ENCODE measurements at regions not wholly inside any gene's neighbourhood (a gene's known extent, or its start where the extent isn't known, plus 50 kb on each side); places are given as distances from the start of the nearest gene placed in this dataset.

GRCh38 chr6:41487860-41488432, 58.2 kb upstream of the FOXP4 start:
- no peak for DNase-seq
- ATAC-seq, result no peak
- Mint-ChIP-seq H3K4me1 (ENCODE audit: low read depth) (no peaks in the 10 kb centered on the region), H3K27me3 (ENCODE audit: low read depth) (peaks cover 39% of the 10 kb centered on the region), H3K36me3 (ENCODE audit: low read depth) (no peaks in the 10 kb centered on the region), H3K9me3 (ENCODE audit: insufficient read depth) (no peaks in the 10 kb centered on the region), H3K4me3 (no peak overlapping the region), H3K27ac (no peak overlapping the region)
- POLR2A ChIA-PET, result no interaction called here
- CTCF ChIA-PET, result interaction anchor here (1.1 kb wide), 1 partner anchor 21 kb away, joined by 3 read pairs; no protein-coding TSS in a partner anchor

- Mint-ChIP-seq H3K4me3 (no peak overlapping the region), H3K9me3 (ENCODE audit: insufficient read depth) (no peaks in the 10 kb centered on the region), H3K27ac (no peak overlapping the region), H3K27me3 (ENCODE audit: low read depth) (peaks cover 39% of the 10 kb centered on the region), H3K4me1 (ENCODE audit: low read depth) (no peaks in the 10 kb centered on the region), H3K36me3 (ENCODE audit: low read depth) (no peaks in the 10 kb centered on the region)
- ChIA-PET POLR2A (no interaction called here), CTCF (no interaction called here)
- DNase-seq (no peak), ATAC-seq (no peak)
Measured at GRCh38 chr6:41488433-41489119, 57.6 kb upstream of the FOXP4 start.

- CTCF ChIA-PET, result no interaction called here
- H3K27me3 Mint-ChIP-seq (ENCODE audit: low read depth), result peaks cover 43% of the 10 kb centered on the region
- no peak for ATAC-seq
Measured at GRCh38 chr6:41489120-41489851, 56.9 kb upstream of the FOXP4 start.

GRCh38 chr6:41492261-41492891, 53.8 kb upstream of the FOXP4 start:
- ChIA-PET POLR2A (no interaction called here), CTCF (no interaction called here)
- Mint-ChIP-seq H3K4me3 (no peak overlapping the region), H3K27me3 (ENCODE audit: low read depth) (peaks cover 46% of the 10 kb centered on the region), H3K27ac (no peak overlapping the region), H3K36me3 (ENCODE audit: low read depth) (no peaks in the 10 kb centered on the region), H3K4me1 (ENCODE audit: low read depth) (no peaks in the 10 kb centered on the region), H3K9me3 (ENCODE audit: insufficient read depth) (no peaks in the 10 kb centered on the region)
- DNase-seq, result no peak
- ATAC-seq, result no peak

More at GRCh38 chr6:41489120-41489851, 56.9 kb upstream of the FOXP4 start:
- POLR2A ChIA-PET, result no interaction called here
- no peak overlapping the region for H3K27ac Mint-ChIP-seq
- no peaks in the 10 kb centered on the region for H3K9me3 Mint-ChIP-seq (ENCODE audit: insufficient read depth)
- no peak for DNase-seq
- H3K36me3 Mint-ChIP-seq (ENCODE audit: low read depth), result no peaks in the 10 kb centered on the region
- no peaks in the 10 kb centered on the region for H3K4me1 Mint-ChIP-seq (ENCODE audit: low read depth)
- H3K4me3 Mint-ChIP-seq, result no peak overlapping the region

GRCh38 chr6:41494212-41495110, 51.7 kb upstream of the FOXP4 start:
- ATAC-seq (no peak), DNase-seq (no peak)
- peaks cover 4% of the 10 kb centered on the region for H3K4me1 Mint-ChIP-seq (ENCODE audit: low read depth)
- peaks cover 59% of the 10 kb centered on the region for H3K27me3 Mint-ChIP-seq (ENCODE audit: low read depth)
- no peak overlapping the region for H3K27ac Mint-ChIP-seq
- no peaks in the 10 kb centered on the region for H3K9me3 Mint-ChIP-seq (ENCODE audit: insufficient read depth)
- ChIA-PET CTCF (no interaction called here), POLR2A (no interaction called here)
- no peak overlapping the region for H3K4me3 Mint-ChIP-seq
- no peaks in the 10 kb centered on the region for H3K36me3 Mint-ChIP-seq (ENCODE audit: low read depth)

Measured in activated CD8-positive, alpha-beta T cell treated with anti-CD3 and anti-CD28 coated beads, Interleukin-2, amount 10 ng/mL, durations not matched to agents 7 days and 5 days (primary cell).